ENCODE measurements at regions not wholly inside any gene's neighbourhood (a gene's known extent, or its start where the extent isn't known, plus 50 kb on each side); places are given as distances from the start of the nearest gene placed in this dataset.

DNA sequence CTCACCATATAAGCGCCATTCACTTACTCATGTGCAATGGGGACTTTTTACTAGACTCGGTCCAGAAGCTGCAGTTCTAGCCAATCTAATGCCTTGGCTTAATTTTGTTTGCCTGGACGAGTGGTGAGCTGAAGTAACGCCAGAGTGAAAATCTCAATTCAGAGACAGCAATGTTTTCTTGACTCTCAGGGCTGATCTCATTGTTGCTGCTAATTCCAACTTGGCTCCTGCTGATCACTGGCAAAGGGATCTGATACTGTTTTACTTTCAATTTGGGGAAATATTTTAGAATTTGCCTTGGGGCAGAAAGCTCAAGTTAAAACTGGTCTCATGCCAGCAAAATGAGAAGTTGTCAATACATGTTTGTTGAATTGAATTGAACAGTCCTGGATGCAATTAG, 906.6 kb upstream of the CDH2 start:
- H3K27ac ChIP-seq (replicated peaks): no peak overlapping the region
- no peak for DNase-seq (ENCODE audit: low read depth in 1 of 2, low spot score in 1 of 2)

DNA sequence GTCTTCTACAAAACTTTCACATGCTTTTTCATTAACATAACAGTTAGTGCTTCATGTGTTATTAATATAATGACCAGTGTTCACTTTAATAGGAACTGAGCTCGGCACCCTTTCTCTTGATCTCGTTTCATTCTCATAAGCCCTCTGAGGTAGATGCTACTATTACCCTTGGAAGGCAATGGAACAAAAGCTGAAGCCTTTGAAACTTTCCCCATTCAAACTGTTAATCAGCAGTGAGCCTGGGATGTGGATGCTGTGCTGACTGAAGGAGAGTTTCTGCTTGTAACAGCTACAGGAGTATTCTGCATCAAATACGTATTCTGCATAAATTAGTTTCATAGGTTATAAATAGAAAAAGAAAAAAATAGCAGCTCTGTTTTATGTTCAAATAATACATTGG, 904.0 kb upstream of the CDH2 start:
- no peaks in the 10 kb centered on the region for H3K27me3 ChIP-seq (ENCODE audit: insufficient read depth, poor library complexity, severe bottlenecking)
- no peak for TF ChIP-seq GABPA (IDR thresholded peaks at IDR 0.05; ENCODE audit: low read depth)
- TF ChIP-seq SPI1 (IDR thresholded peaks at IDR 0.05; ENCODE audit: borderline replicate concordance, low read depth): no peak
- DNase-seq (ENCODE audit: low read depth in 1 of 2, low spot score in 1 of 2): no peak
- H3K27ac ChIP-seq (replicated peaks): no peak overlapping the region
- H3K4me3 ChIP-seq (replicated peaks; ENCODE audit: insufficient read depth, low read length): no peak overlapping the region

More for the DNA sequence above, 906.6 kb upstream of the CDH2 start:
- TF ChIP-seq, protein P1, sequence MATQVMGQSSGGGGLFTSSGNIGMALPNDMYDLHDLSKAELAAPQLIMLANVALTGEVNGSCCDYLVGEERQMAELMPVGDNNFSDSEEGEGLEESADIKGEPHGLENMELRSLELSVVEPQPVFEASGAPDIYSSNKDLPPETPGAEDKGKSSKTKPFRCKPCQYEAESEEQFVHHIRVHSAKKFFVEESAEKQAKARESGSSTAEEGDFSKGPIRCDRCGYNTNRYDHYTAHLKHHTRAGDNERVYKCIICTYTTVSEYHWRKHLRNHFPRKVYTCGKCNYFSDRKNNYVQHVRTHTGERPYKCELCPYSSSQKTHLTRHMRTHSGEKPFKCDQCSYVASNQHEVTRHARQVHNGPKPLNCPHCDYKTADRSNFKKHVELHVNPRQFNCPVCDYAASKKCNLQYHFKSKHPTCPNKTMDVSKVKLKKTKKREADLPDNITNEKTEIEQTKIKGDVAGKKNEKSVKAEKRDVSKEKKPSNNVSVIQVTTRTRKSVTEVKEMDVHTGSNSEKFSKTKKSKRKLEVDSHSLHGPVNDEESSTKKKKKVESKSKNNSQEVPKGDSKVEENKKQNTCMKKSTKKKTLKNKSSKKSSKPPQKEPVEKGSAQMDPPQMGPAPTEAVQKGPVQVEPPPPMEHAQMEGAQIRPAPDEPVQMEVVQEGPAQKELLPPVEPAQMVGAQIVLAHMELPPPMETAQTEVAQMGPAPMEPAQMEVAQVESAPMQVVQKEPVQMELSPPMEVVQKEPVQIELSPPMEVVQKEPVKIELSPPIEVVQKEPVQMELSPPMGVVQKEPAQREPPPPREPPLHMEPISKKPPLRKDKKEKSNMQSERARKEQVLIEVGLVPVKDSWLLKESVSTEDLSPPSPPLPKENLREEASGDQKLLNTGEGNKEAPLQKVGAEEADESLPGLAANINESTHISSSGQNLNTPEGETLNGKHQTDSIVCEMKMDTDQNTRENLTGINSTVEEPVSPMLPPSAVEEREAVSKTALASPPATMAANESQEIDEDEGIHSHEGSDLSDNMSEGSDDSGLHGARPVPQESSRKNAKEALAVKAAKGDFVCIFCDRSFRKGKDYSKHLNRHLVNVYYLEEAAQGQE (IDR thresholded peaks at IDR 0.05; ENCODE audit: insufficient replicate concordance, low read depth): no peak
- TF ChIP-seq, protein P2, sequence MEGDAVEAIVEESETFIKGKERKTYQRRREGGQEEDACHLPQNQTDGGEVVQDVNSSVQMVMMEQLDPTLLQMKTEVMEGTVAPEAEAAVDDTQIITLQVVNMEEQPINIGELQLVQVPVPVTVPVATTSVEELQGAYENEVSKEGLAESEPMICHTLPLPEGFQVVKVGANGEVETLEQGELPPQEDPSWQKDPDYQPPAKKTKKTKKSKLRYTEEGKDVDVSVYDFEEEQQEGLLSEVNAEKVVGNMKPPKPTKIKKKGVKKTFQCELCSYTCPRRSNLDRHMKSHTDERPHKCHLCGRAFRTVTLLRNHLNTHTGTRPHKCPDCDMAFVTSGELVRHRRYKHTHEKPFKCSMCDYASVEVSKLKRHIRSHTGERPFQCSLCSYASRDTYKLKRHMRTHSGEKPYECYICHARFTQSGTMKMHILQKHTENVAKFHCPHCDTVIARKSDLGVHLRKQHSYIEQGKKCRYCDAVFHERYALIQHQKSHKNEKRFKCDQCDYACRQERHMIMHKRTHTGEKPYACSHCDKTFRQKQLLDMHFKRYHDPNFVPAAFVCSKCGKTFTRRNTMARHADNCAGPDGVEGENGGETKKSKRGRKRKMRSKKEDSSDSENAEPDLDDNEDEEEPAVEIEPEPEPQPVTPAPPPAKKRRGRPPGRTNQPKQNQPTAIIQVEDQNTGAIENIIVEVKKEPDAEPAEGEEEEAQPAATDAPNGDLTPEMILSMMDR (IDR thresholded peaks at IDR 0.05; ENCODE audit: insufficient read depth, low read length): no peak
- TF ChIP-seq SPI1 (IDR thresholded peaks at IDR 0.05; ENCODE audit: borderline replicate concordance, low read depth): no peak
- no peak for TF ChIP-seq POLR2AphosphoS5 (IDR thresholded peaks at IDR 0.05; ENCODE audit: low read depth)
- no peak for TF ChIP-seq GABPA (IDR thresholded peaks at IDR 0.05; ENCODE audit: low read depth)
- no peaks in the 10 kb centered on the region for H3K27me3 ChIP-seq (ENCODE audit: insufficient read depth, poor library complexity, severe bottlenecking)
- H3K4me3 ChIP-seq (replicated peaks; ENCODE audit: insufficient read depth, low read length): no peak overlapping the region

DNA sequence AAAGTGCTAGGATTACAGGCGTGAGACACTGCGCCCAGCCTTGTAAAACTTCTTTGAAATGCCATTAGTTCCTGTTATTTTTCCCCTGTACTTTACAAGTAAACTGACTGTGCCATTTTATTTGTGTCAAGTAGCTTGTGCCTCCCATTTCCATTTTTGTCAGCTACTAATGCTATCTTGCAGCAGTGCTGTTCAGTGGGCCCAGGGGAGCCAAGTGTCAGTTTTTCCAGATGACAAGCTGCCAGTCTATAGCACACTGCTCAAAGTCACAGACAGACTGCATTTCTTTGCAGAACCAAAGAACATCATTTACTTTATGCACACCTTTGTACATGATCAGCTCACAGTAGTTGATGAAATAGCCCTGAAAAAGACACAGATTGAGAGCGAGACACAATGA, 901.3 kb upstream of the CDH2 start:
- no peak for TF ChIP-seq POLR2AphosphoS5 (IDR thresholded peaks at IDR 0.05; ENCODE audit: low read depth)
- TF ChIP-seq, protein P2 (IDR thresholded peaks at IDR 0.05; ENCODE audit: insufficient read depth, low read length): no peak
- no peak for TF ChIP-seq GABPA (IDR thresholded peaks at IDR 0.05; ENCODE audit: low read depth)
- TF ChIP-seq, protein P1 (IDR thresholded peaks at IDR 0.05; ENCODE audit: insufficient replicate concordance, low read depth): no peak
- H3K27ac ChIP-seq (replicated peaks): no peak overlapping the region
- DNase-seq (ENCODE audit: low read depth in 1 of 2, low spot score in 1 of 2): no peak
- H3K27me3 ChIP-seq (ENCODE audit: insufficient read depth, poor library complexity, severe bottlenecking): no peaks in the 10 kb centered on the region
- H3K4me3 ChIP-seq (replicated peaks; ENCODE audit: insufficient read depth, low read length): no peak overlapping the region

DNA sequence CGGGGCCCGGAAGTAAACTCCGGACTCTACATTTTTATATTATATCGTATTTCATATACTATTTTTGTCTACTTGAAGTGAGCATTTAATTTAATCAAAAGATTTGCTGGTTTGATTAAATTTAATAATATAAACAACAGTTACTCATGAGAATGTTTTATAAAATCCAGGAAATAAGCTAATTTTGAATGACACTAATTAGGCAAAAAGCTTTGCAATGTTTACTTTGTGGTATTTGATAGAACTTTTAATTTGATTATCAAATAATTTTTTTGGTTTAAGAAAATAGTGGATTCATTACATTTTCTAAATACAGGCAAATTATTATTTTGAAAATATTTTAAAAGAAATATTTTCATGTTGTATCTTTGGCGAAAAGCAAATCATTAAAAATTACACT, 900.4 kb upstream of the CDH2 start:
- H3K27me3 ChIP-seq (ENCODE audit: insufficient read depth, poor library complexity, severe bottlenecking): no peaks in the 10 kb centered on the region
- TF ChIP-seq, protein P2 (IDR thresholded peaks at IDR 0.05; ENCODE audit: insufficient read depth, low read length): no peak
- no peak for TF ChIP-seq GABPA (IDR thresholded peaks at IDR 0.05; ENCODE audit: low read depth)
- TF ChIP-seq POLR2AphosphoS5 (IDR thresholded peaks at IDR 0.05; ENCODE audit: low read depth): no peak
- TF ChIP-seq SPI1 (IDR thresholded peaks at IDR 0.05; ENCODE audit: borderline replicate concordance, low read depth): no peak
- TF ChIP-seq, protein P1 (IDR thresholded peaks at IDR 0.05; ENCODE audit: insufficient replicate concordance, low read depth): no peak
- H3K27ac ChIP-seq (replicated peaks): no peak overlapping the region

More for the DNA sequence above, 900.4 kb upstream of the CDH2 start:
- DNase-seq (ENCODE audit: low read depth in 1 of 2, low spot score in 1 of 2): no peak
- no peak overlapping the region for H3K4me3 ChIP-seq (replicated peaks; ENCODE audit: insufficient read depth, low read length)
